GM10248 (cell line): ENCODE measurements at regions not wholly inside any gene's neighbourhood (a gene's known extent, or its start where the extent isn't known, plus 50 kb on each side); places are given as distances from the start of the nearest gene placed in this dataset.
"Not testable (repeated sequence)": the region's sequence is repeated elsewhere in the genome, so short reads cannot be mapped to it uniquely, and the experiment has no call there.

Experiments used
- CTCF ChIA-PET: fragments of 300-600 bp; sonication (Branson Sonifier 250); formaldehyde crosslinking; extraction: SDS; loops from one replicate; lab custom pipeline; 2021; ENCODE audit warnings: antibody characterized with exemption; lab: Yijun Ruan, JAX
- POLR2A ChIA-PET: fragments of 350-650 bp; sonication (Branson Sonifier 250); formaldehyde crosslinking; extraction: SDS; loops from one replicate; lab custom pipeline; 2020; ENCODE audit warnings: antibody characterized with exemption; lab: Yijun Ruan, JAX
- DNase-seq: peaks from one replicate; pipeline ENCODE4 v3.0.0; 2012; ENCODE audit errors: extremely low spot score
- CTCF ChIP-seq: IDR thresholded peaks from 2 replicates; pipeline ENCODE4 v1.5.1; 2012; ENCODE audit warnings: mild to moderate bottlenecking, low read depth; ENCODE audit errors: extremely low read depth, missing control alignments, control extremely low read depth

GRCh38 chr5:130397132-130397531 lies 492.9 kb downstream of the CHSY3 start:
- CTCF ChIA-PET = interaction anchor here (1.0 to 1.5 kb wide), 4 partner anchors 9 to 18 kb away, joined by 3 to 4 read pairs (median 4); no protein-coding TSS in a partner anchor
- no peak for TF ChIP-seq CTCF
- DNase-seq = no peak
- POLR2A ChIA-PET = no interaction called here

GRCh38 chr5:130391727-130392264 lies 487.5 kb downstream of the CHSY3 start:
- CTCF ChIA-PET, DNase-seq: not testable (repeated sequence)
- POLR2A ChIA-PET = interaction anchor here (0.6 kb wide), 1 partner anchor 718 kb away, joined by 3 read pairs; no protein-coding TSS in a partner anchor

- TF ChIP-seq CTCF = no peak
- DNase-seq = no peak
- CTCF ChIA-PET = interaction anchor here (1.5 kb wide), 1 partner anchor 9 kb away, joined by 3 read pairs; no protein-coding TSS in a partner anchor
- POLR2A ChIA-PET = no interaction called here
These were observed 481.9 kb downstream of the CHSY3 start for GRCh38 chr5:130386155-130386554.

- no peak for DNase-seq
- CTCF ChIA-PET = interaction anchor here (1.5 kb wide), 1 partner anchor 8 kb away, joined by 3 read pairs; no protein-coding TSS in a partner anchor
- no peak for TF ChIP-seq CTCF
- POLR2A ChIA-PET = no interaction called here
These were observed 481.4 kb downstream of the CHSY3 start for GRCh38 chr5:130385656-130386055.

- no peak for DNase-seq
- TF ChIP-seq CTCF = no peak
- CTCF ChIA-PET = interaction anchor here (1.5 kb wide), 1 partner anchor 15 kb away, joined by 4 read pairs; no protein-coding TSS in a partner anchor
- POLR2A ChIA-PET = no interaction called here
These were observed 461.7 kb downstream of the CHSY3 start for GRCh38 chr5:130365956-130366355.

GRCh38 chr5:130350131-130350530 lies 445.9 kb downstream of the CHSY3 start:
- ChIA-PET POLR2A (no interaction called here), CTCF (no interaction called here)
- DNase-seq = no peak
- TF ChIP-seq CTCF = no peak

- POLR2A ChIA-PET = no interaction called here
- TF ChIP-seq CTCF = no peak
- CTCF ChIA-PET = no interaction called here
- no peak for DNase-seq
These were observed 433.1 kb downstream of the CHSY3 start for GRCh38 chr5:130337179-130337888.
